ENCODE measurements at regions not wholly inside any gene's neighbourhood (a gene's known extent, or its start where the extent isn't known, plus 50 kb on each side); places are given as distances from the start of the nearest gene placed in this dataset.

DNA sequence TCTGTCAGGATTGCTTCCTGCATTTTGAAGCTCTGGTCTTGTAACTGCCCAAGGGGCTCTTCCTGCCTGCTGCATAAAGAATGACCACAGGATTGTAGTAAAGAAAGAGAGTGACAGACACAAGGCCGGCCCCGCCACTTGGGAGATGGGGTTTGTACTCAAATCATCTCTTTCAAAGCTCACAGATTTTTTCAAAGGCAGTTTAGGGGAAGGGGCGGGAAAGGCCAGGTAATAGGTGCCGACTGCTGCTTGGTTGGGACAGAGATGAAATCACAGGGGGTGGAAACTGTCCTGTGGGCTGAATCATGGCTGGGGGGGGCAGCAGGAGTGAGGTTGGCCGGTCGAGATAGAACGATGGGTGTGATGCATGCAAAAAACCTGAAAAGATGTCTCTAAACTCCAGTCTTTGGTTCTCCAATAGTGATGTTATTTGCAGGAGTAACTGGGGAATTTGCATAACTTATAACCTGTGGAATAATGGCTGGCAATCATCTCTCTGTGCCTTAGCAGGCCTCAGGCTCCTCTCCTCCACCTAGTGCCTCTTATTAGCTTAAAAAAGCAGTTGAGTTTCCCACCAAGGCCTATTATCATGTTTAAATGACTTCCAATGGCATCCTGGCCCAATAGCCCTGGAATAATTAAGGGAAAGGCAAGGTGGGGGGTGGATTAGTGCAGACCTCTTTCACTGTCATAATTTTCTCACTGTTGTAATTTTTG is 778.4 kb upstream of the FRG1 start:
- TF ChIP-seq, protein P1, sequence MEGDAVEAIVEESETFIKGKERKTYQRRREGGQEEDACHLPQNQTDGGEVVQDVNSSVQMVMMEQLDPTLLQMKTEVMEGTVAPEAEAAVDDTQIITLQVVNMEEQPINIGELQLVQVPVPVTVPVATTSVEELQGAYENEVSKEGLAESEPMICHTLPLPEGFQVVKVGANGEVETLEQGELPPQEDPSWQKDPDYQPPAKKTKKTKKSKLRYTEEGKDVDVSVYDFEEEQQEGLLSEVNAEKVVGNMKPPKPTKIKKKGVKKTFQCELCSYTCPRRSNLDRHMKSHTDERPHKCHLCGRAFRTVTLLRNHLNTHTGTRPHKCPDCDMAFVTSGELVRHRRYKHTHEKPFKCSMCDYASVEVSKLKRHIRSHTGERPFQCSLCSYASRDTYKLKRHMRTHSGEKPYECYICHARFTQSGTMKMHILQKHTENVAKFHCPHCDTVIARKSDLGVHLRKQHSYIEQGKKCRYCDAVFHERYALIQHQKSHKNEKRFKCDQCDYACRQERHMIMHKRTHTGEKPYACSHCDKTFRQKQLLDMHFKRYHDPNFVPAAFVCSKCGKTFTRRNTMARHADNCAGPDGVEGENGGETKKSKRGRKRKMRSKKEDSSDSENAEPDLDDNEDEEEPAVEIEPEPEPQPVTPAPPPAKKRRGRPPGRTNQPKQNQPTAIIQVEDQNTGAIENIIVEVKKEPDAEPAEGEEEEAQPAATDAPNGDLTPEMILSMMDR (IDR thresholded peaks at IDR 0.05): no peak
- no peak for TF ChIP-seq POLR2A (IDR thresholded peaks at IDR 0.05)
